Spleen (tissue), 7 donors: ENCODE measurements at regions not wholly inside any gene's neighbourhood (a gene's known extent, or its start where the extent isn't known, plus 50 kb on each side); places are given as distances from the start of the nearest gene placed in this dataset.

Source experiments
- CTCF ChIP-seq, 11 experiments: fragments of 200-600 bp in 7 of 11; fragments of 450-650 bp in 4 of 11; sonication (generic) in 4 of 11; IDR thresholded peaks in 8 of 11; conservative IDR thresholded peaks in 3 of 11; 1 replicate in 7 of 11; 2 replicates in 4 of 11; pipeline versions ENCODE4 v1.4.0 to v1.8.0; 2016 to 2021; ENCODE audit warnings: antibody characterized with exemption in 11 of 11, inconsistent platforms in 4 of 11, mild to moderate bottlenecking in 1 of 11
- POLR2A ChIP-seq, 3 donors: fragments of 450-650 bp; IDR thresholded peaks; one replicate each; pipeline ENCODE4 v1.5.1; 2017; ENCODE audit warnings: antibody characterized with exemption in 3 of 3, mild to moderate bottlenecking in 1 of 3
- donor health status: DM: no; HTN: no; CAD: no; lungs with moderate emphysema.
- donor health status: DM: no; HTN: no; CAD: no.
- donor health status: DM: no; HTN: no; CAD: no.

DNA sequence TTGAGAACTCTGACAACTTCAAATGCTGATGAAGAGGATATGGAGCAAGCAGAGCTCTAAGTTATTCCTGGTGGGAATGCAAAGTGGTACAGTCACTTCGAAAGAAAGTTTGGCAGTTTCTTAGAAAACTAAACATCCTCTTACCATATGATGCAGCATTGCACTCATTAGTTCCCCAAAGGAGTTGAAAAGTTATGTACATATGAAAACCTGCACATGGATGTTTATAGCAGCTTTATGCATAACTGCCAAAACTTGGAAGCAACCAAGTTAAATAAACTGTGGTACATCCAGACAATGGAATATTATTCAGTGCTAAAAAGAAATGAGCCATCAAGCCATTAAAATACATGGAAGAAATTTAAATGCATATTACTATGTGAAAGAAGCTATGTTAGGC is 779.3 kb upstream of the COBL start:
- TF ChIP-seq CTCF (IDR thresholded peaks at IDR 0.05 in 8 of 11, conservative IDR thresholded peaks at IDR 0.05 in 3 of 11): no peak
- no peak for TF ChIP-seq POLR2A (IDR thresholded peaks at IDR 0.05)
